ENCODE measurements at regions not wholly inside any gene's neighbourhood (a gene's known extent, or its start where the extent isn't known, plus 50 kb on each side); places are given as distances from the start of the nearest gene placed in this dataset.

DNA sequence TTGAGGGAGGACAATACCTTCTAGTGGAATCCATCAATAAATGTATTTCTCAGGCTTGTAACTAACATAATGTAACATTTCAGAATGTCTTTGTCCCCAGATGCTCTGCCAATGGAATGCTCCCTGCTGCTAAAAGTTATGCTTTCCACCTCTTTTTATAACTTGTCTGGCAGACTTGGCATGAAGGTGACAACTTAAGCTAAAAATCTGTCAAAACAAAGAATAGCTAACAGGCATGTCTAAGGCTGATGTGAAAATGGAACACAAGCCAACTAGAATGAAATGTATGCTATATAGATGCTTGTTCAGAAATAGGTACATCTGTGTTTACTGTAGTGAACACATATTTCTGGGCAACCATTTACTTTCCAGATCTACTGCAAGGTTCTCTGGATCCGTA lies 467.9 kb downstream of the MRPL39 start:
- no peak for DNase-seq (ENCODE audit: low spot score)

DNA sequence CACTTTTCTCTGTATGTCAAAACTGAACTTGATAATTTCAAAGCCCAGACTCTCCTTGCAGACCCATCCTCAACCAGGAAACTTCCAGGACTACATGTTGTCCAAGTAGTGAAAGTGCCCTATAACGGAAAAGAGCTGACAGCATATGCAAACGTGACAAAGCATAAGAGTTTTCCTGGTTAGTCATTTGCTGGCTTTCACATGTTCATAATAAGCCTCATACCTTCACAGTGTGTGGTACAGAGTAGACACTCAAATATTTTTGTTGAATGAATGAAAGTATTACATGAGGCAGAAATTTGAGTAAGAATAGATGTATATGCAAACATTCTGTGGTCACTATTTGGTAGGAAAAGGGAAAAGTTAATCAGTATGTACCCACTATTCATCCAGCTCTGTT lies 473.3 kb downstream of the MRPL39 start:
- DNase-seq (ENCODE audit: low spot score) = no peak

DNA sequence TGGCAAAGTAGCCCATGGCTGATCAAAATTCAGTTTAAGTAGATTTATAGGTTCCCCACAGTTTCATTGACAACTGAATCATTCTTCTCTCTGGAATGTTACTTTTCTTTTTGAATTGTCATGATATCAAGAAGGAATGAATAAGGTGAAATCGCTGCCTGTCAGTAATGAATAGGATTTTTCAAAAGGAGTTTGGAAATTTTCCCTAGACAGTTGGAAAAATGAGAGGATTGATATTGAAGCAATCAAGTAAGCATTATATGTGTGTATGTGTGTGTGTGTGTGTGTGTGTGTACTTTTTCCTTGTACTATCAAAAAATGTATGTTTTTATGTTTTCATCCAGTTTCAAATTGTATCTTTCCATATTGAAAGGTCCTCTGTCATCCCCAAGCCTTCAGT lies 479.5 kb downstream of the MRPL39 start:
- no peak for DNase-seq (ENCODE audit: low spot score)

DNA sequence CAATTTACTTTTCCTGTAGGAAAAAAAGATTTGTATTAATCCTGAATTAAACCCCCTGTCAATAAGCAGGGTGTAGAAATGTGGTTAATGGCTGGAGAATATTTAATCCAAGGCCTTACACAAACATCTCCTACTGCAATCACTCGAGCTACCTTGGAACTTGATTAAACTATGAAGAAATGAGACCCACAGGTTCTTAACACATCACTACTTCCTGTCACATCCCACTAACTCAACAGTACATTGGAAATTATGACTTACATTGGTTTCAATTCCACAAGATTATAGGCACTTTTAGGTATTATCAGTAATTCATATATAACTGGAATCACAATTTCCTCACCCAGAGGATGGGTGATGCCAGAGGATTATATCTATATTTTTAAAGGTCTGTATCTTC lies 480.3 kb downstream of the MRPL39 start:
- DNase-seq (ENCODE audit: low spot score) = no peak

DNA sequence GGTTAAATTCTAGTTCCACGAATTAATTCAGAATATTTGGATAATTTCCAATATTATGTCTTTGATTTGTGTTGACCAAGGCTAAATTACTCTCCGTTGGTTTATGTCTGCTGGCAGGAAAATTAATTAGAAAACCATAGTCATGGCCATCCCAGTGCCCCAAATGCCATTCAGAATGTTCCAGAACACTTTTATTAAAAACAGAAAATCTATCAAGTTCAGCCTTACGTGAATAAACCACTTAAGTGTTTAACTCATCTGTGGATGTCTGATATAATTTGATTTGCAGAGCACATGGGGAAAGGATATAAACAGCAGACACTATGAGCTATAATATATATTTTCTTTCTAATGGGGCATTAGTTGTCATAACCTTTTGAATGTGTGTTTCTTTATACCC lies 480.7 kb downstream of the MRPL39 start:
- DNase-seq (ENCODE audit: low spot score) = no peak

DNA sequence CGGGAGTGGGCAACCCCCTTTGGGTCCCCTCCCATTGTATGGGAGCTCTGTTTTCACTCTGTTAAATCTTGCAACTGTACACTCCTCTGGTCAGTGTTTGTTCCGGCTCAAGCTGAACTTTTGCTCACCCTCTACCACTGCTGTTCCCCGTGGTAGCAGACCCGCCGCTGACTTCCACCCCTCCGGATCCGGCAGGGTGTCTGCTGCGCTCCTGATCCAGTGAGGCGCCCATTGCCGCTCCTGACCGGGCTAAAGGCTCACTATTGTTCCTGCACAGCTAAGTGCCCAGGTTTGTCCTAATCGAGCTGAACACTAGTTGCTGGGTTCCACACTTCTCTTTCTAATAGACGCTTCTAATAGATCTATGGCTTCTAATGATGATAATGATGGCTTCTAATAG lies 488.6 kb downstream of the MRPL39 start:
- no peak for DNase-seq (ENCODE audit: low spot score)

DNA sequence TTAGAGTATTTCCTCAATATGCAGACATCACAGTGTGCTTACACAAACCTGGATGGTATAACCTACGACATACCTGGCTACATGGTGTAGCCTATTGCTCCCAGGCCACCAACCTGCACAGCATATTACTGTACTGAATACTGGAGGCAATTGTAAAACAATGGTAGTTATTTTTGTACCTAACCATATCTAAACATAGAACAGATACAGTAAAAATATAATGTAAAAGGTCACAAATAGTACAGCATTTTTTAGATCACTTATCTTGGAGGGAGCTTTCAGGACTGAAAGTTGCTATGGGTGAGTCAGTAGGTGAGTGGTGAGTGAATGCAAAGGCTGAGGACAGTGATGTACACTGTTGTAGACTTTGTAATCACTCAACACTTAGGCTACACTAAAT lies 492.3 kb downstream of the MRPL39 start:
- DNase-seq (ENCODE audit: low spot score) = no peak

DNA sequence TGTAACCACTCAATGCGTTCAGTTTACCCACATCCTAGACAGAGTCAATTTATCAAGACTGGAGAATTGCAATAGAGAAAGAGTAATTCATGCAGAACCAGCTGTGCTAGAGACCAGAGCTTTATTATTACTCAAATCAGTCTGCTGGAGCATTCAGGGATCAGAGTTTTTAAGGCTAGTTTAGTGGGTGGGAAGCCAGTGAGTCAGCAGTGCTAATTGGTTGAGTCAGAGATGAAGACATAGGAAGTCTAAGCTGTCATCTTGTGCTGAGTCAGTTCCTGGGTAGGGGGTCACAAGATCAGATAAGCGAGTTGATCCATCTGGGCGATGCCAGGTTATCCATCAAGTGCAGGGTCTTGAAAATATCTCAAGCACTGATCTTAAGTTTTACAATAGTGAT lies 499.6 kb downstream of the MRPL39 start:
- no peak for DNase-seq (ENCODE audit: low spot score)

DNA sequence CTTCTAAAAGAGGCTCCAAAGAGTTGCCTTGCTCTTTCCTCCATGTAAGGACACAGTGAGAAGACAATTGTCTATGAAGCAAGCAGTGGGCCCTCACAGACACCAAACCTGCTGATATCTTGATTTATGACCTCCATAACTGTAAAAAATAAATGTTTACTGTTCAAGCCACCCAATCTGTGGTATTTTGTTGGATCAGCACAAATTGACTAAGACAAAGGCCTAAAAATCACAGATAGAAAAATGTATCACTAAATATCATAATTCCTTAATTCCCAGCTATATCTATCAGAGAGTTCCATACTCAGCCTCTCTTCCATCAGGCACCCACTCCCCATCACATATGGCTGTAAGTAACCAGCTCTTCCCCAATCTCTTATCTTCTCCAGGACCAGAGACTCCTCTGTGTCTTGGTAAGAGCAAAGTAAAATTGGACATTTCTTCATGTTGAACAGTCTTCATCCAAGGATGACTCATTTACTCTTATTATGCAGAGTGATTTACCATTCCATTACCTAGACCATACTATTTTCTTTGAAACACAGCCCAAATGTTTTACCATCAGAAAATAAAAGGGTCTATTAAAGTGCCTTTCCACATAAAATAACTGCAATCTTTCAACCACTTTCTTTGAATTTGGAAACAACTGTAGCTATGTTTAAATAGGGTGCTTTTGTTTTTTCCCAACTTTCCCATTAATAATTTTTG lies 503.6 kb downstream of the MRPL39 start:
- no peak for DNase-seq (ENCODE audit: low spot score)

DNA sequence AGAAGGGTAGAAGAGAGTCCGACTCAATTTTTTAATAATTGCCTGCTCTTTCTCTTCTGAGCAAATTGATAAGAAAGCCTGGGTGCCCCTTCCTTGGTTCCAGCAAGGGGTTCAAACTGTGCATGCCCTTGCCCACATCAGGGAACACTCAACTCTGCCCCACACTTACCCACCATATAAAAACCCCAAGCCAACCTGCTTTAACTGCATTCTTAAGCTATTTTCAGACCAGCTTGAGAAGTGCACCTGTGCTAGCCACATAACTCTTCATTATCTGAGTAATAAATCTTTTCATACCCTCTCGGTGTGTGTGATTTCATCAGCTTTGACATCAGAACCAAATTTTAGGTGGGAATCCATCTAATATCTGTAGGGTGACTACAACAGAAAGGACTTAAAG lies 509.6 kb downstream of the MRPL39 start:
- no peak for DNase-seq (ENCODE audit: low spot score)

DNA sequence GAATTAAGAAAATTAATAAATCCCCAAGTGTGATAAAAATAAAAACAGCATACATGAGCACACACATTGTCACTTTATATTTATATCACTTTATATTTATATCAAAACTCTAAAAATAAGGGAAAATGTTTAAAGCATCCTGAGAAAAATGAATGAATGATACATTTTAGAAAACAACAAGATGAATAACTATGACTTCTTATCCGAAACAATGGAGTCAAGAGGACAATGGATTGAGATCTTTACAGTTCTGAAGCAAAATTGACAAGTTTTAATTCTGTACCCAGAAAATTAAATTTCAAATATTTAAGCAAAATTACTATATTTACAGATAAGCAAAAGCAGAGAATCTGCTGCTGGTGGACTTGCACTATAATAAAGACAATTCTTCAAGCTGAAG lies 512.6 kb downstream of the MRPL39 start:
- no peak for DNase-seq (ENCODE audit: low spot score)

DNA sequence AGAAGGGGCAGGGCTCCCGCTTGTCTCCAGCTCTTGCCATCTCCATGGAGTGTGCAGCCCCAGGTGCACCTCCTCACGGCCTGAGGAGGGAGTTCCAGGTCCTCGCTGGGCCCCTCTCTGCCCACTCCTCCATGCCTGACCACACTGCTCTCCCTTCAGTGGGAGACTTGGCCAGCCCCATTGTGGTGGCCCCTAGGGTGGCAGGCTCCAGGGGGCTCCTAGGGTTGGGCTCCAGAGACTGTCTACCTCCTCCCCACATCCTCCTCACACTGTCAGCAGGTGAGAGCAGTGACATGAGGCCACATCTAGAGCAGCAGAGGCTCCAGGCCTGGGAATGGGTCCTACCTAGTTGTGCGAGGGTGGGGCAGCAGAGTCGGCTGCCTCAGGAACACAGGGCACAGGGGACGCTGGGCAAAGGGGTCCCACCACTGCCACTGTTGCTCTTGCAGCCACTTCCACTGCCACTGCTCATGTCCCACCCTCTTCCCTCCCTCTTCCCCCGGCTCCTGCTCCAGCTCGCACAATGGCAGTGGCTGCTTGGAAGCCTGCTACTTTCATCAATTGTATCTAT lies 514.8 kb downstream of the MRPL39 start:
- no peak for DNase-seq (ENCODE audit: low spot score)

DNA sequence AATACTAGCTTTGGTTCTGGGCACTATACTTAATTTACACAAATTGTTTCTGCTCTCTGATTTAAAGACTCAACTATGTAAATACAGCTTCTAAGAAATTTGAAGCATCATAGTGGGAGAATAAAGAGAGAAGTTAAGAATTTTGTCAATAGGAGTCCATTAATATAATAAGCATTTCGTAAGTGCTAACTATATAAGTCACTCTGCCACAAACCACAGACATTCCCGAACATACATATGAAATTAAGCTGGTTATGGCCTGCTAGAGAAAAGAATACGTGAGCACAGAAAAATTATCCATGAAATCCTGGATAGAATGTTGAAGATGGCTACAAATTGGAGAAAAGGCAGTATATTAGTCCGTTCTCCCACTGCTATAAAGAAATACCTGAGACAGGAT lies 526.2 kb downstream of the MRPL39 start:
- no peak for DNase-seq (ENCODE audit: low spot score)

DNA sequence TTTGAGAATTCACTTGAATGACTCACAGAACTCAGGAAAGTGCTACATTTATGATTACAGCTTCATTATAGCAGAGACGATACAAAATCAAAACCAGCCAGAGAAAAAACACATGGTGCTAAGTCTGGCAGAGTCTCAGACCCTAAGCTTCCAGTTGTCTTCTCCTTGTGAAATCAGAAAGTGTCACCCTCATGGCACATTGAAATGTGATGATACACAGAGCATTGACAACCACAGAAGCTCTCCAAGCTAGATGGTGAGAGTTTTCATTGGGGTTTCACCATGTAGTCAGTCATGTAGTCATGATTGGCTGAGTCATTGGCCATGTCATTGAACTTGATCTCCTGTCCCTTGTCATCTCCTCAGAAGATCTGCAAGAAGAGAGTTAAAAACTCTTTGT lies 526.6 kb downstream of the MRPL39 start:
- no peak for DNase-seq (ENCODE audit: low spot score)

DNA sequence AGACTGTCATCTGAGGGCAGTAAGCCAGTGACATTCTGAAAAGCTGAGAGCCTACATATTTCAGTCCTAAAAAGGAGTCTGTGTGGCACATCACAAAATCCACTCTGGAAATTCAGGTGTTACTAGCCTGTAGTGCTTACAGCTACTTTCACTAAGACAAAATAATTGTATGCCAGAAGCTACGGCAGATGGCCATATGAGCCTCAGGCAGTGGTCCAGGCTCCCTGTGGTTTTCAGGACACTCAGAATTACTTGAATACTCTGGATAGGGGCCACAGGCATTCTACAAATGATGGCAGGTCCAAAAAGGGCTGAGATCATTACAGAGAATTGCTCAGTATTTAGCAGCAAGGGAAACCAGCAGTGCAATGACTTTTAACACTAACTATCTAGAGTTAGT lies 527.1 kb downstream of the MRPL39 start:
- DNase-seq (ENCODE audit: low spot score) = no peak

DNA sequence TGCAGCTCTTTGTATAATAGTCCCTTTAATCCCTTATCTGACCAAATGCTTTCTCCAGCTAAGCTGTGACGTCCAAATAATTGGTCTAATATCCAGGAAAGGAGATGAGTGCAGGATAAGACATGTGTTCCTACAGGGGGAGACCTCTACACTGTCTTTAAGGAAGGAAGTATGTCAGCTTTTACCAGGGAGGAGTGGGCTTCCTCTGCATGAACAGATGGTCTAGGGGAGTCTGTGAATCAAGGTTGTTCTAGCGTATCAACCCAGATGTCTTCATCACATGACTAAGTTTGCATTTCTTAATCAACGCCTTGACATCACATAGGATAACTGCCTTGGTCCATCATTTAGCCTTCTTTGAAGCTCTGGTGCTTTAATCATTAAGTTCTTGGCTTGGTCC lies 528.2 kb downstream of the MRPL39 start:
- no peak for DNase-seq (ENCODE audit: low spot score)

DNA sequence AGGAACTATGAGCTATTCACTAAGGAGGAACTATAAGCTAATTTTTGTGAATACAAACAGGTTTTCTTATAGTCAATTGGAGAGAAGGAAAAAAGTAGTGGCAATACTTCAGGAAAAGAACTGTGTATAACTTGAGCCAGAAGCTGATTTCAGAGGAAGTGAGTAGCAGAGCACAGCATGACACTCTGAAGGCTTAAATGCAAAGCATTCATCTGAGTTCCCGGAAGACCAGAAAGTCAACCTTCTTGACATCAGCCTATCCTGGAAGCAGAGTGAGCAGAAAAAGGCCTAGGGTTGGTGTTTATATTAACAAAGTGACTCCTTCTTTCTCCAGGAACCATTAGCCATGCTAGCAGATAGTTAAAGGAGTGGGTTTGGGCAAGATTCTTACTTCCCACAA lies 545.2 kb downstream of the MRPL39 start:
- no peak for DNase-seq (ENCODE audit: low spot score)

DNA sequence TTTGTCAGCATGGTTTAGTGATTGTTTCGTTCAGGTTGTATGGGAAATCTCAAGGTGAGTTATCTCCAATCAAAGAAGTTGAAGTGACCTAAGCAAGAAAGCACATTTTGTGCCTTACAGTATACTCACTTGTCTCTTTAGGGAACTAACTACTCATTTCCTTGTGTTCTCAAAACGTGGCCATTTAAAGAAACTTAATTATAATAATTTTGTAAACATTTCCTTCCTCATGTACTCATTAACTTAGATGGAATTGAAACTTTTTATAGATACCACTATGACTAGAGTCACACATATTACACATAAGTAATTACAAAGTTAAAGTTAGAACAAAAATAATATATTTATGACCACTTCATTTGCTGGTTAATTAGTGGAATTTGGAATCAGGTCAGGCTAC lies 552.6 kb downstream of the MRPL39 start:
- DNase-seq (ENCODE audit: low spot score) = no peak

DNA sequence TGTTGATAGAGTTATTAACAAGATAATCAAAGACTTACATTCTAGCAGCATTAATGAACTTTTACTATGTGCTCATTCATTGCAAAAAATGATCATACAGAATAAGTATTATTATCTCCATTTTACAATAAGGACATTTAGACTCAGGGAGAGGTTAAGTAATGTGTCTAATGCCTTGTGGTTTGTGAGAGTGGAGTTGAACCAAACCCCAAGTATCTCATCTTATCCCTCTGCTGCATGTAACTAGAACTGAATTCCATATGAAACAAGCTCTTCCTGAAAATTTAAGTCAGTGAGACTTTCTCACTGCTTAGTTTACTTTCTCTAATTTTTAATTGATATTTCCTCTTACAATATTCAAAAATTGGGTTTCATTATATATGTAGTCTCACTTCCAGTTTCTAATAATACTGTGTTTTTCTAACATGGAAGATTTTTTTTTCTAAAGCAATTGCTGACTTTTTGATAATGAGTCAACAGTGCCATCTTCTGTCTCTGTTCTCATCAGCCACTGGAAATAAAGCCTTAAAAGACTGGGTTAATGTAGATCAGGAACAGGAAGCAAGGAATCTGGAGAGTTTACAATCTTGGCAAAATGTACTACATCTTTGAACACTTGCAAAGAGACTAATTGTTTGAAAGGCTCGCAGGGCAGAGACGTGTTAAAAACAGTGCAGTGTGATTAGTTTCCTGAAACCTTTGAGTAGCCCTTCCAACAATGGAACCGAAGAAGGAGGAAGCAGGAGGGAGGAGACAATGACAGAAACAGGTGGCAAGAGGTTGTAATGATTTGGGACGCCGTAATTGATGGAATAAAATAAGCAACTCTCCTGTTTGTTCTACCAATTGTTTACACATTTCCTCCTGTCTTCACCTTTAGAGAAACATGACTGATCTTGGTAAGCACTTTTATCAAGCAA lies 567.6 kb downstream of the MRPL39 start:
- peak; percentile 54 for DNase-seq (ENCODE audit: low spot score)

DNA sequence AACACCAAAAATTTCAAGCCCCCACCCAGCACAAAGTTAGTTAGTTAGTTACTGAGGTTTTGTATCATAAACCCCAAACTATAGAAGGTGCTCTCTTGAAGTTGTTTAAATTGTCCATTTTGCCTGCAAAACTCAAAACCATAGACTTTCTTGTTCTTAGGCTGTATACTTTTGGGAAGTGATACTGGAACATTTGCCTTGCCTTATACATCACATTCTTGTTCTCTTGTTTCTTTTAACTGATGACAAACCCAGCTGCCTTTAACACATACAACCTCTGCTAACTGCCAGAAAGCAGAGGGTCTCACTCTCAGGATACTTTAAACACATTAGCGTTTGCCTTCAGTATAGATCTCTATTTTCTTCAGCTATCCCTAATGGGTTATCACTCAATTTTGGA lies 570.5 kb downstream of the MRPL39 start:
- DNase-seq (ENCODE audit: low spot score) = no peak

DNA sequence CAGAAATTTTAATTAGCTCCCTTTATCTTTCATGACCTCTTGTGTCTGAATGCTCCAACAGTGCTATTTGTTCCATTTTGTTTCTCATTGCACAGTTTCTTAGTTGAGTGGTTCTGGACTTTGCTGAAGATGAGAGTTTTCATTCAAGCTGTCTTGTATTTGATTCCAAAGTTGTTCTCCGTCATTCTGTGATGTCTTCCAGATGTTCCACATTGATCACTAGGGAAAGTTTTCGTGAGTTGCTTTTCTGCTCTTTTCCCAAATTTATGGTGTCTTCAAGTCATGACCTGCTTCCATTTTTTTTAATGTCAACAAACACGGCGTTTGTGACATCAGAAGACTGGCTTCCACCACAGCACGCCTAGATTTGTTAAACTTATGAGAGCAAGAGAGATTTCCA lies 575.5 kb downstream of the MRPL39 start:
- no peak for DNase-seq (ENCODE audit: low spot score)

DNA sequence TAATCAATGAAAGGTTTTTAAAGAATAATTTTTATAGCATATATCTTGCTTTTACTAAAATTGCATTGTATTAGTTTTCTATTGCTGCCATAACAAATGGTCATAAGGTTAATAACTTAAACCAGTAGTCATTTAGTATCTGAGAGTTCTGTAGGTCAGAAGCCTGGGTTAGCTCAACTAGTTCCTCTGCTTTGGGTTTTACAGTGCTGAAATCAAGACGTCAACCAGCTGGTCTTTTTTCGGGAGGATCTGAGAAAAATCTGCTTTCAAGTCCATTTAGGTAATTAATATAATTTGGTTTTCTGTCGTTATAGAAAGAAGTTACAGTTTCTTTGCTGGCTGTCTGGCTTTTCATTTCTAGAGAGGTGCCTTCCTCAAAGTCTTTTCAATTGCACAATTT lies 577.7 kb downstream of the MRPL39 start:
- no peak for DNase-seq (ENCODE audit: low spot score)

DNA sequence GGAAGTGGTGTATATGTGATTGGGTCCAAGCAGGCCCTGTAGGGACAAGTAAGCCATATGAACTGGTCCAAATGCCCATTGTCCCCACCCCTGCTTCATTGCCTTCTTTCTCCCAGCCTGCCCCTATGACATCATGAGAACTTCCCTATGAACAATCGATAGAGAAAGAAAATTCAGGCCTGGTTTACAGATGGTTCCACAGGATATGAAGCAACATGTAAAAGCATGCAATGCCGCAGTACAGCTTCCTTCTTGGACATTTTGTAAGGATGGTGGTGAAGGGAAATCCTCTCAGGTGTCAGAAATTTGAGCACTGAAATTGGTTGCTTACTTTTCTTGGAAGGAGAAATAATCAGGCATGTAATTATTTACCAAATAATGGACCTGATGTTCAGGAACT lies 581.7 kb downstream of the MRPL39 start:
- no peak for DNase-seq (ENCODE audit: low spot score)

All from Ammon's horn (tissue), 1 donor.